CMK (cell line): ENCODE measurements at regions not wholly inside any gene's neighbourhood (a gene's known extent, or its start where the extent isn't known, plus 50 kb on each side); places are given as distances from the start of the nearest gene placed in this dataset.

Source experiments
- DNase-seq: peaks from one replicate; pipeline ENCODE4 v3.0.0-alpha.2; 2010; ENCODE audit warnings: low read depth

- DNase-seq = no peak
Observed at GRCh38 chr20:55258559-55258958, 746.8 kb downstream of the CBLN4 start.

GRCh38 chr20:55255016-55255415, 750.3 kb downstream of the CBLN4 start:
- DNase-seq = no peak

DNA sequence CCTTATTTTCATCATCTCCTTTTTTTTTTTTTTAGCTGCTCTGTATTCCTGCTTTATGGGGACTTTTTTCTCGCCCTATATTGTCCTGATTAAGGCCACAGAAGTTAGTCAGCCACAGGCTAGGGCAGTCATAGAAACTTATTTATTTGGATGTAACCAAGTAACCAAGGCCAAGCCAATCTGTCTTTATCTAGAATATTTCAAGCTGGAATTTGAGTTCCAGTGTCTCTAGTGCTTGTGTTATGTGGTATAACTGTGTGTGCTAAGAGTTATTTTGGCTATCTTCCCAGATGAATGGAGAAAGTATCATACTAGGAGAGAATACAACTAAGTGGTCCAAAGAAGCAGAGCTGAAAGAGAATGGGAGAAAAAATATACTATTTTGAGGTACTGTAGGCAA, 751.5 kb downstream of the CBLN4 start:
- no peak for DNase-seq

DNA sequence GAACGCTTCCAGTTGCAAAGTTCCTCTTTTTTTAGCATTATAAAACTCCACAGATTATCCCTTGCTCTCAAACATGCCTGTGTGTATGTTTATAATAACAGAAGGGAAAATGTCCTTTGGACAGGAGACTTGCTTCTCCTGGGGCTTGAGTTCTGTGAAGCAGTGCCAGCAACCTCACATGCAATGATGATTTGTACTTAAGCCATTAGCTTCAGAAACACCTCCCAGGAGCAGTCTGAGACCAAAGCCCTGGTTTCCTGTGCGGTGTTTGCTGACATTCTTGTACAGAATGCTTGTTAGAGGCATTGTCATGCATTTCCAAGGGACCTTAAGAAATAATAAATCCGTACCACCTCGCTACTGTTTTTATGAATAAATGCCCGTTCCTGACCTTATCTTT, 752.8 kb downstream of the CBLN4 start:
- DNase-seq = no peak

DNA sequence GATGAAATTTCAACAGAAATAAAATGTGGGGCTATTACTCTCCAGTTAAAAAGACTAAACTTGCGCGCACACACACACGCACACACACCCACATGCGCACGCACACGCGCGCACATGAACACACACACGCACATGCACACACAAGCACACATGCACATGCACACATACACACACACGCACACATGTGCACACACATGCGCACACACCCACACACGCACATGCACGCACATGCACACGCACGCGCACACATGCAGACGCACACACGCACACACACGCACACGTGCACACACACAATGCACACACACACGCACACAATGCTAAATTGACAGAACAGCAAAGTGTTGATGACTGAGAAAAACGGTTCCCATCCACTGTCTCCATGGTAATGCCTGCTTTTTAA, 754.1 kb downstream of the CBLN4 start:
- no peak for DNase-seq

DNA sequence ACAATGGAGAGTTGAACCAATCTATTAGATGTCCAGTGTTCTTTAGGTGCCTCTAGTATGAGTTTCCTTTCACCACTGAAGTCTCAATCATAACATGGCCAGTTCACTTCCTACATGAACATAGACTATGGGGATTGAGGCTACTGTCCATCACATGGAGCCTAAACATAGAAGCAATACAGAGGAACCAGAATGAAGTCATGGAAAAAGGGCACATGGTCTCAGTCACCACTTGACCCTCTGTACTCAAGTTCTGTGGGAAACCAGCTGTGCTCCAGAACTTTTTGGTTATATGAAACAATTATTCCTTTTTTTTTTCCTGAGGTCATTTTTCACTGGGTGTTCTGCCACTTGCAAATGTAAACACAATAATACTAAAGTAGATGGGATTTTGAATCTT, 762.5 kb downstream of the CBLN4 start:
- no peak for DNase-seq

DNA sequence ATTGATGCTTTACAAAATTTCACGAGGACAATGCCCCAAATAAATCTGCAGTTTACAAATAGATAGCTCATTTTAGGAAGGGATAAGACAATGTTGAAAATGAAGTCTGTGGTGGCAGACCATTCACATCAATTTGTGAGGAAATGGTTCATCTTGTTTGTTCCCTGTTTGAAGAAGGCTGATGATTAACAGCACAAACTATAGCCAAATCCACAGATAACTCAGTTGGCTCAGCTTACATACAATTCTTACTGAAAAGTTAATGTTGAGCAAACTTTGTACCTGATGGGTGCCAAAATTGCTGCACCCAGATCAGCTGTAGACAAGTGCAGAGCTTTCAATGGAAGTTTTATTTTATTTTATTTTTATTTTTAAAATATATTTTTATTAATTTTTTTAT, 763.9 kb downstream of the DOK5 start:
- DNase-seq = no peak

DNA sequence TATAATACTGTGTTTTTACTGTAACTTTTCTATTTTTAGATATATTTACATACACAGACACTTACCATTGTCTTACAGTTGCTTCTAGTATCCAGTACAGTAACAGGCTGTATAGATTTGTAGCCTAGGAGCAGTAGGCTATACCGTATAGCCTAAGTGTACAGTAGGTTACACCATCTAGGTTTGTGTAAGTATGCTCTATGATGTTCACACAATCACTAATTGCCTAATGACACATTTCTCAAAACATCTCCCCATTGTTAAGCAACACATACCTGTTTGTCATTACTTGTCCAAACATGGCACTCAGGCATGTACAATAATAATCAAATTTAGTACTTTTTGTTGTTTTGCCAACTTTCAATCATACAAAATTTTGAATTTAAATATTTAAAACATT, 757.3 kb downstream of the DOK5 start:
- DNase-seq = no peak

DNA sequence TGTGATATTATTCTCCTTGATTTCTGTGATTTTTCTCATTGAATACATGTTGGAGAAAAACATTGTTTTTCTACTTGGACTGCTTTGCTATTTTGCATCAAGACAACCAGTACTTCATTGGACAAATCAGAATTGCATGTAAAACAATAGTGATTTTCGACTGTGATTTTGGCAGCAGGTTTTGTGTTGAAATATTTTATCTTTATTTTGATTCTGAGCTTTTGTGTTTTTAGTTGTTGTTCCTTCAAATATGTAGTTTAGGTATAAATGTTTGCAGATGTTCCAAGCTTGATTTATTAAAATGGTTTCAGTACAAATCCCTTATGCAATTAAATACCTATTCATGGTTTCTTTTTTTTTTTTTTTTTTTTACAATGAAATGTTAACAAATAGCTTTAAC, 754.1 kb downstream of the DOK5 start:
- DNase-seq = no peak

DNA sequence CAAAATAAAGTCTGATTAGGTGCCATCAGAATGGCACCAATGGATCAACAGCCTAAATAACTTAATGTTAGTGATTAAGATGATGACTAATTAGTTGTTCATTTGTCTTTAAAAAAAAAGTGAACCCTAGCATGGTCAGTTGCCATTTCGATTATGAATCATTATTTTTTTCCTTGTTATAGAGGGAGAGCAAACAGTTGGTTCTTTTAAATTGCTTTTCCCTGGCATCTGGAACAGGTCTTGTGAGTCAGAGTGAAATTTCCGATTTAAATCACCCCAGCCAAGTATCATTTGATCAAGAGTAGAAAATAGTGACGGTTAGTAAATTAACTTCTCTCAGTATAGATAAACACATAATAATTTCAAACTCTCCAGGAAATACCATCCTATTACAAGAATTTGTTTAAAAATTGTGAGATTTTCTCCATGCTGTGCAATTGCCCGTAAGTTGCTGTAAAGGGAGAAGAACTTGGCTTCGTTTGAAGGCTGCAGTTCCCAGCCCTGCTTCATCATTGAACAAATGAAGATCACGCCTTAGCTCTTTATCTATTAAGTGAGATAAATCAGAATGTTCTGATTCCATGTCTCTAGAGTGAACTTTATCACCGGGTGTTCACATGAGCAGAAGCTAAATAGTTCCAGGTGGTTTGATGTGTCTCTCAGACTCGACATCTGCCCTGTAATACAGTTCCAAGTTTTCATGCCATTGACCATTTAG, 741.3 kb downstream of the DOK5 start:
- DNase-seq = no peak

DNA sequence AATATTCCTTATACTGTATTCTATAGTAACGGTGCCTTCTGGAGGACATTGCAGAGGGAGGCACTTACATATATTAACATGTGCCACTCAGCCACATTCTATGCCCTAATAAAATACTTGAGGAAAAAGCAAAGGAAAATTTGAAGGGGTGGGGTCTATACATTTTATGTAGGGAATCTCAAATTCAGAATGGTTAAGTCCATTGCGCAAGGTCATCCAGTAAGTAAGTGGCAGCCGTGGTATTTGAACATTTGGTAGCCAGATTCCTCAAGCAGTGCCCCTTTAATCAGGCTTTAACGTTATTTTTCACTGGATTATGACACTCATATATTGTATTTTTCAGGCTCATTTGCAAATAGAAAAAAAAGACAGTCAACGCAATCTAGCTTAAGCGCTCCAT, 738.3 kb downstream of the DOK5 start:
- DNase-seq = no peak

GRCh38 chr20:55211481-55211880, 736.1 kb downstream of the DOK5 start:
- no peak for DNase-seq

DNA sequence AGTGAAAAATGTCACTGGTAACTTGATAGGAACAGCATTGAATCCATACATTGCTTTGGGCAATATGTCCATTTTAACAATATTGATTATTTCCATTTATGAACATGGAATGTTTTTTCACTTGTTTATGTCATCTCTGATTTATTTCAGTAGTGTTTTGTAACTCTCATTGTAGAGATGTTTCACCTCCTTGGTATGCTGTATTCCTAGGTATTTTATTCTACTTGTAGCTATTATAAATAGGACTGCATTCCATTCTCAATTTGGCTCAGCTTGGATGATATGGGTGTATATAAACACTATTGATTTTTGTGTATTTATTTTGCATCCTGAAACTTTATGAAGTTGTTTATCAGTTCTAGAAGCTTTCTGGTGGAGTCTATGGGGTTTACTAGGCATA, 730.3 kb downstream of the DOK5 start:
- no peak for DNase-seq

- no peak for DNase-seq
Observed at GRCh38 chr20:55200317-55200716, 724.9 kb downstream of the DOK5 start.

- no peak for DNase-seq
Observed at GRCh38 chr20:55194947-55195346, 719.6 kb downstream of the DOK5 start.

GRCh38 chr20:55186228-55186627, 710.8 kb downstream of the DOK5 start:
- DNase-seq = no peak

- no peak for DNase-seq
Observed at GRCh38 chr20:55175081-55175480, 699.7 kb downstream of the DOK5 start.

- no peak for DNase-seq
Observed at GRCh38 chr20:55174635-55175034, 699.2 kb downstream of the DOK5 start.

- no peak for DNase-seq
Observed at GRCh38 chr20:55174172-55174571, 698.8 kb downstream of the DOK5 start.

DNA sequence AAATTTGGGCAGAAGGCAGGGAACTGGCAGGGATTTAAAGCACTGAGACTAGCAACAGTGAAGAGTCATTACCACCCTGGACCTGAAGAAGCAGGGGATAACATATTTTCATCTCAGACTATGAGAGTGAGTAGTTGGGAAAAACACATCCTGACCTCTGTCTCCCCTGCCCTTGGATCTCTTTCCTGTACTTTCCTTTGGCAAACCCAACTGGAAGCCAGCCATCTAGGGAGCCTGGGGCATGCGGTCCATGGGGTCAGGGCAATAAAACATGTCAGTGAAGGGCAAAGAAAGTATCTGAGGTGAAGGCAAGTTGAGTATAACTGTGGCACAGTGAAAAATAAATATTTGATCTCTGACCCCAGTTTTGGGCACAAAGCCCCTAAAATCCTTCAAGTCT, 698.2 kb downstream of the DOK5 start:
- no peak for DNase-seq

GRCh38 chr20:55172310-55173002, 697.1 kb downstream of the DOK5 start:
- no peak for DNase-seq

- DNase-seq = no peak
Observed at GRCh38 chr20:55166063-55166462, 690.7 kb downstream of the DOK5 start.

DNA sequence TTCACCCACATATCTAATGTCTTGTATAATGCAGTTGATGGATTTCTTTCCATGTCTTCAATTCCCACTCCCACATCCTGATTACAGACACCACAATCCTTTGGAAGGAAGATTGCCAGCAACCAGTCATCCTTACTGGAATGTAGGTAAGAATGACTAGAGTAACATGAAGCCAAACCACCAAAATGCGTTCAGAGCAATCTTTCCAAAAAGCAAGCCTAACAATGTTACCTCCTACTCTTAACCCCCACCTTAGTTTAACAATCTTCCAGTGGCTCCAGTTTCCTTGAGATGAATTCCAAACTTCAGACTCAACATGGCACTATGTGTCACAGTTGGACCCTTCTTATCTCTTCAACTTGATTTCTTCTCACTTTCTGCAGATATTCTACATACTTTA, 685.6 kb downstream of the DOK5 start:
- DNase-seq = no peak

DNA sequence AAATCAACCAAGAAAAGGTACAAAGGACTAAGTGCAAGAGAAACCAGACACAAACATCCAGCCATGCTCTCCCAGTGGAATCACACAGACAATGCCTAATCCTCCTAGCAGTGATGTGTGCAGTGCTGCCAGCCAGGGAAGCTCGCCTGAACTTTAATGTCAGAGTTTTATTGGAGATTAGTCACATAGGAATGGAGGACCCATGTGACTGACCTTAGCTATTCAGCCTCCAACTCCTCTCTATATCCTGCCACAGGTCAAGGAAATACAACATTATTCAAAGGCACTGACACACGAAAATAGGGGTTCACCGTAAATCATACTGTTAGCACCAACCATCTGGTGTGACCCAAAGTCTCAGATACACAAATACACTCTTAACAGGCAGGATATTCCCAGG, 684.6 kb downstream of the DOK5 start:
- DNase-seq = no peak
